Testis (tissue), 2 donors: ENCODE measurements at regions not wholly inside any gene's neighbourhood (a gene's known extent, or its start where the extent isn't known, plus 50 kb on each side); places are given as distances from the start of the nearest gene placed in this dataset.

ENCODE experiments used
- DNase-seq: peaks from one replicate; pipeline ENCODE4 v3.0.0-alpha.2; 2019
- H3K27ac ChIP-seq, 2 donors: fragments of 200-600 bp; sonication (generic); one replicate each; pipeline ENCODE4 v1.5.1; 2019
- H3K27me3 ChIP-seq: fragments of 200-600 bp; sonication (generic); one replicate; pipeline ENCODE4 v1.5.1; 2019
- H3K36me3 ChIP-seq: fragments of 200-600 bp; sonication (generic); one replicate; pipeline ENCODE4 v1.5.1; 2017; ENCODE audit warnings: low read depth; ENCODE audit errors: missing control alignments
- H3K4me1 ChIP-seq: fragments of 200-600 bp; sonication (generic); one replicate; pipeline ENCODE4 v1.5.1; 2019
- H3K4me3 ChIP-seq, 2 donors: fragments of 200-600 bp; sonication (generic); one replicate each; pipeline ENCODE4 v1.5.1; 2017 to 2019
- H3K9me3 ChIP-seq: fragments of 200-600 bp; sonication (generic); one replicate; pipeline ENCODE4 v1.5.1; 2017
- POLR2A ChIP-seq: fragments of 450-650 bp; IDR thresholded peaks from one replicate; pipeline ENCODE4 v1.6.1; 2017; ENCODE audit warnings: antibody characterized with exemption, mild to moderate bottlenecking, moderate library complexity
- WGBS, 2 donors: methylation state at CpG; one replicate each; pipeline ENCODE4 v1.1.5; 2018; 5-methylcytosine and 5-hydroxymethylcytosine counted together
- intact Hi-C: fragments of 100-400 bp; cut with DNase I; formaldehyde crosslinking; loops from one replicate; pipeline ENCODE4 v1.15.1; 2023; ENCODE audit warnings: low total_unique reads
- TF ChIP-seq, protein P1 (sequence below), 3 experiments: fragments of 450-650 bp in 2 of 3; fragments of 200-600 bp in 1 of 3; sonication (generic) in 1 of 3; IDR thresholded peaks; one replicate each; pipeline ENCODE4 v1.5.1; 2016 to 2019; ENCODE audit warnings: antibody characterized with exemption in 3 of 3, mild to moderate bottlenecking in 2 of 3, moderate library complexity in 1 of 3

DNA sequence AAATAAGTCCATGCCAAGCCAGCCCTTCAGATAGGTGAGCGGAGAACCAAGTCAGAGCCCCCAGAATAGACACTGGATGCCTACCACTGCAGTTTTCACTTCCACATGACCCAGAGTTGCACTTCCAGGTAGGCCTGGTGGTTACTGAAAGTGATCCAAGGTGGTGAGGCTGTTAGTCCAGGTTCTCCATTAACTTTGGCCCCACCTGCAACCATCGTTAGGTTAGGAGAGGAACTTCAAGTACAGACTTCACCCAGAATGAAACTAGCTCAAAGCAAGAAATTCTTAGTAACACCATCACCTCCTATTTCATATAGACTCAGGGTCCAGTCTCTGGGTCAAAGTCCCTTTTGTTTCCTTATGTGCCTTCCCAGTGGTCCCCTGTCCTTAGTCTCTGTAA lies 293.1 kb upstream of the ID2 start:
- WGBS, 2 donors: 92 to 98% methylated on average over 2 of the region's 2 CpGs
- intact Hi-C loops: no loop called here
- DNase-seq: no peak
- Histone ChIP-seq H3K27ac (no peak overlapping the region), H3K27me3 (no peaks in the 10 kb centered on the region), H3K36me3 (no peaks in the 10 kb centered on the region), H3K4me3 (no peak overlapping the region), H3K4me1 (no peaks in the 10 kb centered on the region), H3K9me3 (no peaks in the 10 kb centered on the region)
- TF ChIP-seq, protein P1, sequence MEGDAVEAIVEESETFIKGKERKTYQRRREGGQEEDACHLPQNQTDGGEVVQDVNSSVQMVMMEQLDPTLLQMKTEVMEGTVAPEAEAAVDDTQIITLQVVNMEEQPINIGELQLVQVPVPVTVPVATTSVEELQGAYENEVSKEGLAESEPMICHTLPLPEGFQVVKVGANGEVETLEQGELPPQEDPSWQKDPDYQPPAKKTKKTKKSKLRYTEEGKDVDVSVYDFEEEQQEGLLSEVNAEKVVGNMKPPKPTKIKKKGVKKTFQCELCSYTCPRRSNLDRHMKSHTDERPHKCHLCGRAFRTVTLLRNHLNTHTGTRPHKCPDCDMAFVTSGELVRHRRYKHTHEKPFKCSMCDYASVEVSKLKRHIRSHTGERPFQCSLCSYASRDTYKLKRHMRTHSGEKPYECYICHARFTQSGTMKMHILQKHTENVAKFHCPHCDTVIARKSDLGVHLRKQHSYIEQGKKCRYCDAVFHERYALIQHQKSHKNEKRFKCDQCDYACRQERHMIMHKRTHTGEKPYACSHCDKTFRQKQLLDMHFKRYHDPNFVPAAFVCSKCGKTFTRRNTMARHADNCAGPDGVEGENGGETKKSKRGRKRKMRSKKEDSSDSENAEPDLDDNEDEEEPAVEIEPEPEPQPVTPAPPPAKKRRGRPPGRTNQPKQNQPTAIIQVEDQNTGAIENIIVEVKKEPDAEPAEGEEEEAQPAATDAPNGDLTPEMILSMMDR (IDR thresholded peaks at IDR 0.05): no peak
- TF ChIP-seq POLR2A: no peak

DNA sequence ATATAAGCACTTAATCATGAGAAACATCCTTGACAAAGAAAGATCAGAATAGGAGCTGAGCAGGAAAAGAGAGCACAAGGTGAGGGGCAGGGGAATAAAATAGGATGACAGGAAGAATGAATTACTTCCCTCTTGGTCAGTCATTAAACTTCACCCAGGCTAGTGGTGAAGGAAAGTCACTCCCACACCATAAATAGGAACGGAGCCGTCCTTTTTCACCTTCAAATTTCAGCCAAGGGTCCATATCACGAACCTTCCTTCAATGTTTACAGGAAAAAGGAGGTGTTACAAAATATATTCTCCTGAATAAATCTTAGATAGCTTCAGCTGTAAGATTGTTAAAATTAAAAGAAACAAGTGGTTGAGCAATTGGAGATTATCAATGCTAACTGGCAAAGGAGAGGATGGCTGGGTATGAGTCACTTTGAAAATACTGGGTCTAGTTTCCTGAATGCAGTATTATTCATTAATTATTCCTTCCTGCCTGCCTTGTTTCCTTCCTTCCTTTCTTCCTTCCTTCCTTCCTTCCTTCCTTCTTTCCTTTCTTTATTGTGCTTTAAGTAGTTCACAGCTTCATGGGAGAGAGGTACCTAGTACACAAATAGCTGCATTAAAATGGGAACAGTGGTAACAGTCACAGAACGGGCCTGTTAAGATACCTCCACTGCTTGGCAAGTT lies 292.3 kb upstream of the ID2 start:
- no peaks in the 10 kb centered on the region for H3K9me3 ChIP-seq
- no peak for DNase-seq
- WGBS, 2 donors: 43 to 60% methylated on average over 4 of the region's 4 CpGs
- H3K4me1 ChIP-seq: no peaks in the 10 kb centered on the region
- intact Hi-C loops: no loop called here
- no peaks in the 10 kb centered on the region for H3K27me3 ChIP-seq
- no peak overlapping the region for H3K27ac ChIP-seq
- no peak for TF ChIP-seq POLR2A
- TF ChIP-seq, protein P1 (IDR thresholded peaks at IDR 0.05): no peak
- no peak overlapping the region for H3K4me3 ChIP-seq
- no peaks in the 10 kb centered on the region for H3K36me3 ChIP-seq

DNA sequence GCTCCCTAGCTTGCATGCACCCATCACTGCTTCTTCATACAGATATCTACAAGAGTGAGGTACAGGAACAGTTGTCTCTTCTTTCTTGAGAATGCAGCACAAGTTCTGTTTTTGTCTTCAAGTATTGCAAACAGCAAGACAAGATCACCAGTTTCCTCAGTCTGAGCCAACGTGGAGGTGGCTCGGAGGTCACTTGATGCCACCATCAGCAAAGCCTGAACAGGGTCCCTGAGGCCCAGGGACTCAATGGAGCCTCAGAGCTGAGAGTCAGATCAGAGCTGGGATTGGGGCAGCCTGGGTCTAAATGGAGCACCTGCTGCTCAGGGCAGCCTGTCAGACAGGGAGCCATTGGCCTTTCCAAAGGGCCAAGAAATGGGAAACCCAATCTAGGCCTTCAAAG lies 290.7 kb upstream of the ID2 start:
- H3K36me3 ChIP-seq: no peaks in the 10 kb centered on the region
- no peak overlapping the region for H3K27ac ChIP-seq
- no peak for DNase-seq
- no peaks in the 10 kb centered on the region for H3K27me3 ChIP-seq
- TF ChIP-seq, protein P1 (IDR thresholded peaks at IDR 0.05): no peak
- no peak for TF ChIP-seq POLR2A
- no peak overlapping the region for H3K4me3 ChIP-seq
- intact Hi-C loops: no loop called here
- 90 to 100% methylated on average over 2 of the region's 2 CpGs for WGBS, 2 donors
- no peaks in the 10 kb centered on the region for H3K4me1 ChIP-seq
- no peaks in the 10 kb centered on the region for H3K9me3 ChIP-seq

DNA sequence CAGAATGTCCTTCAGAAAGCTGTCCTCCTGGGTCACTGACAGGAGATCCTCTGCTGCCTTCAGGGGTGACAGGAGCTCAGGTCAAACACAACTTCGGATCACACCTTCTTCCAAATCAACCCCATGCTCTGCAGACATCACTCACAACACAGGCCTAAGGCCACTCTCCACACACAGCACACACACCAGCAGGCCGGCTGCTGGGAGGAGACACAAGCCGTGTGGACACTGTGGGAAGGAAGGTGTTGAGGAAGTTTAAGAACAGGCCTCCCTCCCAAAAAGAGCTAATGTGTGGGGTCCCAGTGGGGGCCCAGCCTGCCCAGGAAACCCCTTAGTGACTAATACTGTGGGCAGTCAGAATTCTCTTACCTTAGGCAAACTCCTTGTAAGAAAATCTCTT lies 290.3 kb upstream of the ID2 start:
- intact Hi-C loops: no loop called here

More for the DNA sequence above, 290.3 kb upstream of the ID2 start:
- DNase-seq: no peak
- no peak overlapping the region for H3K27ac ChIP-seq
- 95 to 96% methylated on average over 3 of the region's 3 CpGs for WGBS, 2 donors
- no peaks in the 10 kb centered on the region for H3K36me3 ChIP-seq
- H3K27me3 ChIP-seq: no peaks in the 10 kb centered on the region
- no peaks in the 10 kb centered on the region for H3K9me3 ChIP-seq
- no peaks in the 10 kb centered on the region for H3K4me1 ChIP-seq
- no peak overlapping the region for H3K4me3 ChIP-seq
- TF ChIP-seq, protein P1 (IDR thresholded peaks at IDR 0.05): no peak
- no peak for TF ChIP-seq POLR2A
